Panc1 (cell line): ENCODE measurements at regions not wholly inside any gene's neighbourhood (a gene's known extent, or its start where the extent isn't known, plus 50 kb on each side); places are given as distances from the start of the nearest gene placed in this dataset.

Experiments used
- ATAC-seq: fragments of 200-7000 bp; cut with Tn5 transposase; 2 replicates; pipeline ENCODE4 v1.9.1; 2020; ENCODE audit warnings: mild to moderate bottlenecking, moderate library complexity
- BruUV-seq: library from RNA; stranded (reverse); fragments of 400-500 nt; replicated peaks from 2 replicates; lab custom pipeline; 2021; lab: Mats Ljungman, UMichigan
- CTCF ChIA-PET: fragments of 300-600 bp; sonication (Branson Sonifier 250); formaldehyde crosslinking; loops from one replicate; lab custom pipeline; 2022; ENCODE audit warnings: antibody characterized with exemption; lab: Charles Lee
- POLR2A ChIA-PET: fragments of 300-600 bp; sonication (Branson Sonifier 250); formaldehyde crosslinking; loops from one replicate; lab custom pipeline; 2022; ENCODE audit warnings: antibody characterized with exemption; lab: Charles Lee
- DNase-seq: peaks from one replicate; pipeline ENCODE4 v3.0.0-alpha.2; 2010; ENCODE audit warnings: low read depth, low spot score
- H3K27ac ChIP-seq: 2 replicates; pipeline ENCODE4 v1.5.1; 2011; ENCODE audit warnings: mild to moderate bottlenecking, low read length, inconsistent platforms
- H3K27me3 ChIP-seq: fragments of 200-500 bp; sonication (Bioruptor generic); 2 replicates; pipeline ENCODE4 v1.6.0; 2014; ENCODE audit warnings: low read length, inconsistent platforms; ENCODE audit not compliant: control insufficient read depth, insufficient read depth
- H3K36me3 ChIP-seq: fragments of 200-500 bp; sonication (Bioruptor generic); 2 replicates; pipeline ENCODE4 v1.5.1; 2014; ENCODE audit warnings: inconsistent platforms, mild to moderate bottlenecking, low read length, moderate library complexity; ENCODE audit not compliant: control insufficient read depth, insufficient read depth
- H3K4me1 ChIP-seq: 2 replicates; pipeline ENCODE4 v1.5.1; 2011; ENCODE audit warnings: inconsistent platforms, mild to moderate bottlenecking, low read length, moderate library complexity; ENCODE audit not compliant: control insufficient read depth, insufficient read depth
- H3K4me3 ChIP-seq, 2 experiments: 2 replicates each; pipeline ENCODE4 v1.5.1; 2011 to 2012; ENCODE audit warnings: low read depth in 2 of 2, low read length in 2 of 2, mild to moderate bottlenecking in 2 of 2, inconsistent platforms in 1 of 2, moderate library complexity in 1 of 2
- H3K9me3 ChIP-seq: fragments of 200-500 bp; sonication (Bioruptor generic); 2 replicates; pipeline ENCODE4 v1.5.1; 2014; ENCODE audit warnings: low read depth, mild to moderate bottlenecking, inconsistent platforms, low read length, moderate library complexity; ENCODE audit not compliant: control insufficient read depth, insufficient read depth
- CTCF ChIP-seq: fragments of 450-650 bp; IDR thresholded peaks from 2 replicates; pipeline ENCODE4 v1.5.1; 2017; ENCODE audit warnings: mild to moderate bottlenecking
- POLR2AphosphoS5 ChIP-seq: IDR thresholded peaks from 2 replicates; pipeline ENCODE4 v1.6.1; 2012; ENCODE audit warnings: mild to moderate bottlenecking, low read depth, low read length, moderate library complexity
- REST ChIP-seq, 2 experiments: IDR thresholded peaks; 2 replicates each; pipeline ENCODE4 v1.6.1; 2011 to 2012; ENCODE audit warnings: low read depth in 2 of 2, control low read depth in 1 of 2, low read length in 1 of 2, mild to moderate bottlenecking in 1 of 2, moderate library complexity in 1 of 2; ENCODE audit not compliant: insufficient read depth in 1 of 2
- SIN3A ChIP-seq: IDR thresholded peaks from 2 replicates; pipeline ENCODE4 v1.6.1; 2012; ENCODE audit warnings: low read depth, mild to moderate bottlenecking, low read length, moderate library complexity, borderline replicate concordance; ENCODE audit not compliant: insufficient read depth
- TCF7L2 ChIP-seq: IDR thresholded peaks from 2 replicates; pipeline ENCODE4 v1.6.1; 2011; ENCODE audit warnings: mild to moderate bottlenecking, low read depth, low read length, inconsistent platforms
- in situ Hi-C: cut with HindIII; loops from 2 replicates; pipeline ENCODE4 v1.10.0; 2016; ENCODE audit warnings: low sequenced_read_pairs, low pct_unique_long_range_greater_than_20kb
- intact Hi-C: fragments of 100-400 bp; cut with micrococcal nuclease; formaldehyde crosslinking; loops from one replicate; pipeline ENCODE4 v1.10.0; 2022; ENCODE audit not compliant: unreplicated experiment

- Histone ChIP-seq H3K27me3 (no peaks in the 10 kb centered on the region), H3K4me1 (no peaks in the 10 kb centered on the region), H3K4me3 (no peak overlapping the region), H3K27ac (no peak overlapping the region), H3K36me3 (no peaks in the 10 kb centered on the region), H3K9me3 (no peaks in the 10 kb centered on the region)
- in situ Hi-C loops (no loop called here), intact Hi-C loops (no loop called here)
- BruUV-seq, result no TSS peak
- no peak for ATAC-seq
- ChIA-PET POLR2A (no interaction called here), CTCF (no interaction called here)
- no peak for TF ChIP-seq CTCF
- TF ChIP-seq POLR2AphosphoS5, result no peak
- no peak for TF ChIP-seq SIN3A
- no peak for TF ChIP-seq REST (IDR thresholded peaks at IDR 0.05; ENCODE audit: insufficient read depth in 1 of 2, low read depth in 2 of 2, low read length in 1 of 2)
- no peak for TF ChIP-seq TCF7L2
- no peak for DNase-seq
These were observed 97.8 kb upstream of the SPRY1 start for GRCh38 chr4:123298801-123299200.

- no TSS peak for BruUV-seq
- TF ChIP-seq SIN3A, result no peak
- no peak for TF ChIP-seq CTCF
- ATAC-seq, result no peak
- Histone ChIP-seq H3K27me3 (no peaks in the 10 kb centered on the region), H3K36me3 (no peaks in the 10 kb centered on the region), H3K9me3 (no peaks in the 10 kb centered on the region), H3K4me3 (no peak overlapping the region), H3K27ac (no peak overlapping the region; the same call in 1 of the 2 replicates), H3K4me1 (no peaks in the 10 kb centered on the region)
- POLR2A ChIA-PET, result no interaction called here
- DNase-seq, result no peak
- intact Hi-C loops (no loop called here), in situ Hi-C loops (no loop called here)
- CTCF ChIA-PET, result no interaction called here
These were observed 97.3 kb upstream of the SPRY1 start for GRCh38 chr4:123299212-123299691.
